ENCODE measurements at regions not wholly inside any gene's neighbourhood (a gene's known extent, or its start where the extent isn't known, plus 50 kb on each side); places are given as distances from the start of the nearest gene placed in this dataset.
A peak's percentile ranks its signal among the peaks of the same experiment; 100 is the strongest.

DNA sequence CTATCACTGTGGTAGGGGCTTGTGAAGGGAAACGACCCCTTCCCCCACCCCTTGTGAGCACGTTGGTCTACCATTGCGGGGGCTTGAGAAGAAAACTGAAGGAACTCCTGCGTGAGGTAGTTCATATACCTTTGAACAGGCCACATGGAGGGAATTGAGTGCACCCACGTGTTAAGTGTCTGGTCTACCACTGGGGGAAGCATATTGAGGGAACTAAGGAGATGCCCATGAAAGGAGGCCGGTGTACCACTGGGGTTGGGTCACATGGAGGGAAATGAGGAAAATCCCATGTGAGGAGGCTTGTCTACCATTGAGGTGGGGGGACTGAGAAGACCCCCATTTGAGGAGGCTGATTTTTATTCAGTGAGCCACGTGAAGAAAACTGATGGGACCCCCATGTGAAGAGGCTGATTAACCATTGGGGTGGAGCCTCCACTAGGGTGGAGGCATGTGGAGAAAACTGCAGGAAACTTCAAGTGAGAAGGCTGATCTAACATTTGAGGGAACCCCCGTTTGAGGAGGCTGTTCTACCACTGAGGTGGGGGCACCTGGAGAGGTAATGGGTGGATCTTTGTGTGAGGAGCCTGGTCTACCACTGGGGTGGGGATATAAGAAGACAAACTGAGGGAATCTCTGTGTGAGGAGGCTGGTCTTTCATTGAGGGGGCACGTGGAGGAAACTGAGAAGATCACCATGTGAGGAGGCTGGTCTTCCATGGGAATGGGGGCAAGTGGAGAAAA, 163.2 kb downstream of the FBLN2 start:
- Mint-ChIP-seq H3K36me3 (ENCODE audit: low read depth) (no peaks in the 10 kb centered on the region), H3K9me3 (peaks cover 18% of the 10 kb centered on the region), H3K27ac (no peak overlapping the region), H3K27me3 (ENCODE audit: insufficient read depth) (peaks cover 66% of the 10 kb centered on the region), H3K4me1 (no peaks in the 10 kb centered on the region), H3K4me3 (no peak overlapping the region)
- peak; percentile 28 for DNase-seq
- Histone ChIP-seq H3K27me3 (ENCODE audit: control insufficient read depth, insufficient read depth, low read length, poor library complexity, severe bottlenecking) (peaks cover 7% of the 10 kb centered on the region), H3K9ac (ENCODE audit: extremely low read depth, low read length, poor library complexity, severe bottlenecking) (no peak overlapping the region), H3K27ac (ENCODE audit: low read depth, low read length) (no peak overlapping the region), H3K9me3 (ENCODE audit: control insufficient read depth, low read length) (no peaks in the 10 kb centered on the region), H3K4me3 (ENCODE audit: low read length) (no peak overlapping the region), H3K4me1 (ENCODE audit: control insufficient read depth, insufficient read depth, low read length) (no peaks in the 10 kb centered on the region), H3K36me3 (ENCODE audit: control insufficient read depth, insufficient read depth, low read length) (no peaks in the 10 kb centered on the region)
- TF ChIP-seq, protein P1, sequence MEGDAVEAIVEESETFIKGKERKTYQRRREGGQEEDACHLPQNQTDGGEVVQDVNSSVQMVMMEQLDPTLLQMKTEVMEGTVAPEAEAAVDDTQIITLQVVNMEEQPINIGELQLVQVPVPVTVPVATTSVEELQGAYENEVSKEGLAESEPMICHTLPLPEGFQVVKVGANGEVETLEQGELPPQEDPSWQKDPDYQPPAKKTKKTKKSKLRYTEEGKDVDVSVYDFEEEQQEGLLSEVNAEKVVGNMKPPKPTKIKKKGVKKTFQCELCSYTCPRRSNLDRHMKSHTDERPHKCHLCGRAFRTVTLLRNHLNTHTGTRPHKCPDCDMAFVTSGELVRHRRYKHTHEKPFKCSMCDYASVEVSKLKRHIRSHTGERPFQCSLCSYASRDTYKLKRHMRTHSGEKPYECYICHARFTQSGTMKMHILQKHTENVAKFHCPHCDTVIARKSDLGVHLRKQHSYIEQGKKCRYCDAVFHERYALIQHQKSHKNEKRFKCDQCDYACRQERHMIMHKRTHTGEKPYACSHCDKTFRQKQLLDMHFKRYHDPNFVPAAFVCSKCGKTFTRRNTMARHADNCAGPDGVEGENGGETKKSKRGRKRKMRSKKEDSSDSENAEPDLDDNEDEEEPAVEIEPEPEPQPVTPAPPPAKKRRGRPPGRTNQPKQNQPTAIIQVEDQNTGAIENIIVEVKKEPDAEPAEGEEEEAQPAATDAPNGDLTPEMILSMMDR (conservative IDR thresholded peaks at IDR 0.05): no peak
- 74 to 77% methylated on average over 6 to 9 of the region's 9 CpGs for WGBS, 2 experiments (ENCODE audit: insufficient coverage in 1 of 2, insufficient read length in 1 of 2)

DNA sequence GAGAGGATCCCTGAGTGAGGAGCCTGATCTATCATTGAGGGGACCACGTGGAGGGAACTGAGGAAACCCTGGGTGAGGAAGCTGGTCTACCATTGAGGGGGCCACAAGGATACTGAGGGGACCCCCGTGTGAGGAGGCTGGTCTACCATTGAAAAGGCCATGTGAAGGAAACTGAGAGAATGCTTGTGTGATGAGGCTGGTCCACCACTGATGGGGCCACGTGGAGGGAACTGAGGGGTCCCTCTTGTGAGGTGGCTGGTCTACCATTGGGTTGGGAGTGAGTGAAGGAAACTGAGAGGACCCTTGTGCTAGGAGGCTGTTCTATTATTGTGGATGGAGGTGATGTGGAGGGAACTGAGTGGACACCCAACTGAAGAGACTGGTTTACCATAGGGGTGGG, 161.3 kb downstream of the FBLN2 start:
- peaks cover 76% of the 10 kb centered on the region for H3K27me3 Mint-ChIP-seq (ENCODE audit: insufficient read depth)
- H3K9ac ChIP-seq (ENCODE audit: extremely low read depth, low read length, poor library complexity, severe bottlenecking): no peak overlapping the region
- H3K27ac Mint-ChIP-seq: no peak overlapping the region
- peaks cover 7% of the 10 kb centered on the region for H3K27me3 ChIP-seq (ENCODE audit: control insufficient read depth, insufficient read depth, low read length, poor library complexity, severe bottlenecking)
- peak; percentile 20 for DNase-seq
- no peaks in the 10 kb centered on the region for H3K9me3 ChIP-seq (ENCODE audit: control insufficient read depth, low read length)
- WGBS, 2 experiments (ENCODE audit: insufficient coverage in 1 of 2, insufficient read length in 1 of 2): 58 to 71% methylated on average over 3 of the region's 3 CpGs
- no peaks in the 10 kb centered on the region for H3K4me1 Mint-ChIP-seq
- no peak overlapping the region for H3K27ac ChIP-seq (ENCODE audit: low read depth, low read length)
- no peaks in the 10 kb centered on the region for H3K36me3 Mint-ChIP-seq (ENCODE audit: low read depth)
- peaks cover 18% of the 10 kb centered on the region for H3K9me3 Mint-ChIP-seq
- H3K36me3 ChIP-seq (ENCODE audit: control insufficient read depth, insufficient read depth, low read length): no peaks in the 10 kb centered on the region
- no peaks in the 10 kb centered on the region for H3K4me1 ChIP-seq (ENCODE audit: control insufficient read depth, insufficient read depth, low read length)
- H3K4me3 ChIP-seq (ENCODE audit: low read length): no peak overlapping the region
- TF ChIP-seq, protein P1 (conservative IDR thresholded peaks at IDR 0.05): no peak
- H3K4me3 Mint-ChIP-seq: no peak overlapping the region

DNA sequence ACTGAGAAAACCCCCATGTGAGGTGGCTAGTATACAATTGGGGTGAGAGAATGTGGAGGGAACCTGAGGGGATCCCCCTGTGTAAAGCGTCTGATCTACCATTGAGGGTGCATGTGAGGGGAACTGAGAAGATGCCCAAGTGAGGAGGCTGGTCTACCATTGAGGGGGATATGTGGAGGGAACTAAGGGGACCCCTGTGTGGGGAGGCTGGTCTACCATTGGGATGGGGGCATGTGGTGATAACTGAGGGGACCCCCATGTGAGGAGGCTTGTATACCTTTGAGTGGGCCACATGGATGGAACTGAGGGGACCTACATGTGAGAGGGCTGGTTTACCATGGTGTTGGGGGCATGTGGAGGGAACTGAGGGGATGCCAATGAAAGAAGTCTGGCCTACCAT, 160.8 kb downstream of the FBLN2 start:
- Mint-ChIP-seq H3K9me3 (peaks cover 15% of the 10 kb centered on the region), H3K4me3 (no peak overlapping the region), H3K27ac (no peak overlapping the region), H3K4me1 (no peaks in the 10 kb centered on the region), H3K36me3 (ENCODE audit: low read depth) (no peaks in the 10 kb centered on the region), H3K27me3 (ENCODE audit: insufficient read depth) (peaks cover 77% of the 10 kb centered on the region)
- WGBS, 2 experiments (ENCODE audit: insufficient coverage in 1 of 2, insufficient read length in 1 of 2): 89 to 100% methylated on average over 1 of the region's 1 CpG
- TF ChIP-seq, protein P1 (conservative IDR thresholded peaks at IDR 0.05): no peak
- no peaks in the 10 kb centered on the region for H3K4me1 ChIP-seq (ENCODE audit: control insufficient read depth, insufficient read depth, low read length)
- no peak overlapping the region for H3K27ac ChIP-seq (ENCODE audit: low read depth, low read length)
- DNase-seq: no peak
- no peaks in the 10 kb centered on the region for H3K9me3 ChIP-seq (ENCODE audit: control insufficient read depth, low read length)
- H3K9ac ChIP-seq (ENCODE audit: extremely low read depth, low read length, poor library complexity, severe bottlenecking): no peak overlapping the region
- H3K36me3 ChIP-seq (ENCODE audit: control insufficient read depth, insufficient read depth, low read length): no peaks in the 10 kb centered on the region
- H3K4me3 ChIP-seq (ENCODE audit: low read length): no peak overlapping the region
- peaks cover 7% of the 10 kb centered on the region for H3K27me3 ChIP-seq (ENCODE audit: control insufficient read depth, insufficient read depth, low read length, poor library complexity, severe bottlenecking)
